MCF 10A (cell line): ENCODE measurements at regions not wholly inside any gene's neighbourhood (a gene's known extent, or its start where the extent isn't known, plus 50 kb on each side); places are given as distances from the start of the nearest gene placed in this dataset.

Experiments used
- BruUV-seq: library from RNA; stranded (reverse); fragments of 400-500 nt; replicated peaks from 2 replicates; lab custom pipeline; 2021; lab: Mats Ljungman, UMichigan
- CTCF ChIA-PET: fragments of 300-600 bp; sonication (Branson Sonifier 250); formaldehyde crosslinking; extraction: SDS; loops from one replicate; lab custom pipeline; 2021; ENCODE audit warnings: antibody characterized with exemption, inconsistent platforms; lab: Yijun Ruan, JAX
- POLR2A ChIA-PET: fragments of 300-600, 350-650 bp; sonication (Branson Sonifier 250); formaldehyde crosslinking; extraction: SDS; loops from one replicate; lab custom pipeline; 2020; ENCODE audit warnings: antibody characterized with exemption, inconsistent platforms; lab: Yijun Ruan, JAX
- DNase-seq: peaks from one replicate; pipeline ENCODE4 v3.0.0-alpha.2; 2018; ENCODE audit not compliant: unreplicated experiment
- H3K27ac Mint-ChIP-seq: one replicate; pipeline ENCODE4 v1.8.0; 2022; ENCODE audit warnings: mild to moderate bottlenecking, low read depth, mixed read lengths; ENCODE audit not compliant: unreplicated experiment
- H3K27me3 Mint-ChIP-seq: one replicate; pipeline ENCODE4 v1.8.0; 2022; ENCODE audit warnings: mixed read lengths; ENCODE audit not compliant: insufficient read depth, unreplicated experiment
- H3K36me3 Mint-ChIP-seq: one replicate; pipeline ENCODE4 v1.8.0; 2022; ENCODE audit warnings: mild to moderate bottlenecking, moderate library complexity, mixed read lengths; ENCODE audit not compliant: insufficient read depth, unreplicated experiment
- H3K4me1 Mint-ChIP-seq: one replicate; pipeline ENCODE4 v1.8.0; 2022; ENCODE audit warnings: mixed read lengths; ENCODE audit not compliant: insufficient read depth, unreplicated experiment
- H3K4me3 Mint-ChIP-seq: one replicate; pipeline ENCODE4 v1.8.0; 2022; ENCODE audit warnings: mild to moderate bottlenecking, moderate library complexity, mixed read lengths; ENCODE audit not compliant: unreplicated experiment
- H3K9me3 Mint-ChIP-seq: one replicate; pipeline ENCODE4 v1.8.0; 2022; ENCODE audit warnings: mixed read lengths; ENCODE audit not compliant: unreplicated experiment
- CTCF ChIP-seq: fragments of 200-600 bp; IDR thresholded peaks from one replicate; pipeline ENCODE4 v1.8.0; 2022; ENCODE audit warnings: antibody characterized with exemption, mild to moderate bottlenecking; ENCODE audit not compliant: unreplicated experiment
- intact Hi-C: fragments of 100-400 bp; cut with micrococcal nuclease; formaldehyde crosslinking; loops from 2 replicates; pipeline ENCODE4 v1.14.1; 2022

DNA sequence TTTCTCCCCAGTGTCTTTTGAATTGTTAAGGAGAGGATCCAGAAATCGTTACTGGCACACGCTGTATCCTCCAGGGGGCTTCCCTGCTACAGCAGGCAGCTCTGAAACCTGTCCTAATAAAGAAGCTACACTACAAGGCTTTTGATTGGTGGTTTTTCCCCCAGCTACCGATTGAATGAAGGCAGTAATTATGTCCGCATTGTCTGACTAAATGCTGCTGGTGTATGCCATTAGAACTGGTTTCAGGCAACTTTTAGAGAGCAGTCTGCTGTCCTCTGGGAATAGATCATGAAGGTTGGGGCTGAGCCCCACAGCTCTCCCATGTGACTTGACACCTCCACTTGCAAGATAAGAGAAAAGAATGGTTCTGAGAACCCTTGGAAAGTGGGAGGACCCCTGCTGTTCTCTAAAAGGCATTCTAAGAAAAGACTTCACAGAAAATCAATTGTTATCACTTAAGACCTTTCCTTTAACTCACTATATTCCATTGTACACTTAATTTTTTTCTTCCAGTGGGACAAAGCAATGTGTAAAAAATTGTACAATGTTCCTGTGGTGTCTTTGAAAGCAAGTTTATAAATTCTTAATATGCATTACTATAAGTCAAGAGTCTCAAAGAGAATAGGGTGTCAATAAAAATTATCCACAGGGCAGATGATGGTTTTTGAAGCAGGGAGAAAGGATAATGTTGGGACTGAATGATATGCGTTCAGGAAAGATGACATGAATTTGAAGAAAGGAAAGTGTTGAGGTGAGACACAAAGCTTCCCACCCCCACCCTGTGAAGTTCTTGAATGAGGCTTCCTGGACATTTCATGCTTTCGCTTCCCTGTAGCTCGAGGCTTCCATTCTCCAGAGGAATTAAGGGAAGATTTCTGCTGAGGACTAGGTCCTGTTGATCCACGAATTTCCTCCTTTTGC is 53.0 kb upstream of the DAZL start:
- intact Hi-C loops: no loop called here
- POLR2A ChIA-PET: interaction anchor here (0.5 kb wide), 1 partner anchor 108 kb away, joined by 6 read pairs; no protein-coding TSS in a partner anchor

GRCh38 chr3:16658925-16659793 is 53.9 kb upstream of the DAZL start:
- CTCF ChIA-PET: interaction anchor here (0.5 kb wide), 1 partner anchor 885 kb away, joined by 3 read pairs; no protein-coding TSS in a partner anchor
- POLR2A ChIA-PET: interaction anchor here (0.5 kb wide), 1 partner anchor 109 kb away, joined by 6 read pairs; no protein-coding TSS in a partner anchor
- intact Hi-C loops: no loop called here
- Mint-ChIP-seq H3K4me3 (no peak overlapping the region), H3K4me1 (no peaks in the 10 kb centered on the region), H3K27ac (no peak overlapping the region), H3K9me3 (no peaks in the 10 kb centered on the region), H3K27me3 (peaks cover 52% of the 10 kb centered on the region), H3K36me3 (no peaks in the 10 kb centered on the region)
- DNase-seq: no peak
- TF ChIP-seq CTCF: no peak
- no TSS peak for BruUV-seq

More for the DNA sequence above, 53.0 kb upstream of the DAZL start:
- Mint-ChIP-seq H3K36me3 (no peaks in the 10 kb centered on the region), H3K9me3 (no peaks in the 10 kb centered on the region), H3K4me1 (no peaks in the 10 kb centered on the region), H3K27me3 (peaks cover 51% of the 10 kb centered on the region), H3K27ac (no peak overlapping the region), H3K4me3 (no peak overlapping the region)
- CTCF ChIA-PET: no interaction called here
- BruUV-seq: no TSS peak
- DNase-seq: no peak
- no peak for TF ChIP-seq CTCF

DNA sequence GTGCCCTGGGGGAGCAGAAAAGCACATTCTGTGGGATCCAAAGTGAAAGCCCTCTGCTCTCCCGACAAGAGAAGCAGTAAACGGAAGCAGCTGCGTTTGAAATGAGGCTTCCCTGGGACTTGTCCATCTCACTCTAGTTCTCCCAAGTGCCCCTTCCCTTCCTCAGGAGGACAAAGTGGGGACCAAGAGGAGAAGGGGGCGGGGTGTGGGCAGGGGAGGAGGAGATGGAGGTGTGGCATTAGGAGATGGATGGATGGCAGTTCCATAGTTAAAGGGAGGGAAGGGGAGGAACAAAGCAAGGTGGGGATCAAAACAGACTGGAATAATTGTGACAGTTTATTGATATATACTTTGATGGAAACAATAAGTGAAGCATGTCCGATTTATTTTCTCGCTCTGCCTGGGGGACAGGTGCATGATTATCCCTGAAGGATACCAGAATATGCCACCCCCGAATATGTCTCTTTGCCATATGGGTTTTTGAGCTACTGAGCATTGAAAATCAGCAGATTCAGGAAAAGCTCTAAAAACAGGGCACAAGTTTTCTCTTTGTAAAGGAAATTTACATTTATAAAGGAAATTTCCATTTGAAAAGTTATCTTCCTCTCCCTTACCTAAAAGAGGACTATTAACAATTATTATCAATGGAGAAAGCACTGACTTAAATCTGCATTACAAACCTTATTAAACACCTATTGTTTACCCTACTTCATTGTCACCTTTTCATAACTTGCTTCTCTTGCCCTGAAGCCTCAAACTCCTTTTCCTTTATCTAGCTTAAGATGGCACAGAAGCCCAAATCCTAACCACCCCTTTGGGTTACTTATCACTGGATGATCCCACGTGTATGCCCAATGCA is 58.9 kb upstream of the DAZL start:
- Mint-ChIP-seq H3K9me3 (no peaks in the 10 kb centered on the region), H3K27ac (no peak overlapping the region), H3K4me3 (no peak overlapping the region), H3K27me3 (peaks cover 43% of the 10 kb centered on the region), H3K4me1 (no peaks in the 10 kb centered on the region), H3K36me3 (no peaks in the 10 kb centered on the region)
- CTCF ChIA-PET: interaction anchor here (0.8 to 0.9 kb wide), 2 partner anchors 9 to 63 kb away, joined by 3 to 4 read pairs; no protein-coding TSS in a partner anchor
- intact Hi-C loops: no loop called here
- POLR2A ChIA-PET: interaction anchor here (0.7 kb wide), 1 partner anchor 26 kb away, joined by 3 read pairs; no protein-coding TSS in a partner anchor
- TF ChIP-seq CTCF: no peak
- BruUV-seq: no TSS peak
- no peak for DNase-seq
